ENCODE measurements at regions not wholly inside any gene's neighbourhood (a gene's known extent, or its start where the extent isn't known, plus 50 kb on each side); places are given as distances from the start of the nearest gene placed in this dataset.

DNA sequence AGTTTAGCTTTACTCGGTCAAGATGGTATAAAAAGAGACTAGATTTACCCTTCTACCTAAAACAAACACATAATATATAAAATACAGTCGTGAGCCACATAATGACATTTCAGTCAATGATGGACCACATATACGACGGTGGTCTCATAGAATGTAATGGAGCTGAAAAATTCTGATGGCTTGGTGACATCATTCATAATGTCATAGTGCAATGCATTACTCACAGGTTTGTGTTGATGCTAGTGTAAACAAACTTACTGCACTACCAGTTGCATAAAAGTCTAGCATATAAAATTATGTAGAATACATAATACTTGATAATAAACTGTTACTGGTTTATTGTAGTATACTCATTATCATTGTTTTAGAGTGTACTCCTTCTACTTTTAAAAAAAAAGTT is 115.9 kb upstream of the GDNF start:
- POLR2A ChIA-PET (ENCODE audit: unreplicated experiment) = no interaction called here
- Histone ChIP-seq H3K27me3 (ENCODE audit: insufficient read depth, low read depth) (no peaks in the 10 kb centered on the region), H4K20me1 (ENCODE audit: insufficient read depth) (no peaks in the 10 kb centered on the region), H3K9me2 (ENCODE audit: insufficient read depth) (no peaks in the 10 kb centered on the region; the same call in 1 of the 2 replicates), H3K27ac (no peak overlapping the region), H2AFZ (no peak overlapping the region), H3K36me3 (ENCODE audit: low read depth) (no peaks in the 10 kb centered on the region), H3K4me3 (no peak overlapping the region), H3K4me1 (replicated peaks; ENCODE audit: insufficient read depth) (no peaks in the 10 kb centered on the region), H3K9me3 (ENCODE audit: insufficient read depth, low read depth) (peaks cover 24% of the 10 kb centered on the region), H3F3A (ENCODE audit: insufficient read depth, low read depth) (no peaks in the 10 kb centered on the region), H3K4me2 (no peak overlapping the region), H3K79me2 (ENCODE audit: low read depth) (no peaks in the 10 kb centered on the region)
- CTCF ChIA-PET = no interaction called here
- no TSS peak for BruUV-seq (replicated peaks)
- TF ChIP-seq, protein P1, sequence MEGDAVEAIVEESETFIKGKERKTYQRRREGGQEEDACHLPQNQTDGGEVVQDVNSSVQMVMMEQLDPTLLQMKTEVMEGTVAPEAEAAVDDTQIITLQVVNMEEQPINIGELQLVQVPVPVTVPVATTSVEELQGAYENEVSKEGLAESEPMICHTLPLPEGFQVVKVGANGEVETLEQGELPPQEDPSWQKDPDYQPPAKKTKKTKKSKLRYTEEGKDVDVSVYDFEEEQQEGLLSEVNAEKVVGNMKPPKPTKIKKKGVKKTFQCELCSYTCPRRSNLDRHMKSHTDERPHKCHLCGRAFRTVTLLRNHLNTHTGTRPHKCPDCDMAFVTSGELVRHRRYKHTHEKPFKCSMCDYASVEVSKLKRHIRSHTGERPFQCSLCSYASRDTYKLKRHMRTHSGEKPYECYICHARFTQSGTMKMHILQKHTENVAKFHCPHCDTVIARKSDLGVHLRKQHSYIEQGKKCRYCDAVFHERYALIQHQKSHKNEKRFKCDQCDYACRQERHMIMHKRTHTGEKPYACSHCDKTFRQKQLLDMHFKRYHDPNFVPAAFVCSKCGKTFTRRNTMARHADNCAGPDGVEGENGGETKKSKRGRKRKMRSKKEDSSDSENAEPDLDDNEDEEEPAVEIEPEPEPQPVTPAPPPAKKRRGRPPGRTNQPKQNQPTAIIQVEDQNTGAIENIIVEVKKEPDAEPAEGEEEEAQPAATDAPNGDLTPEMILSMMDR (conservative IDR thresholded peaks at IDR 0.05) = no peak
- TF ChIP-seq EZH2 (IDR thresholded peaks at IDR 0.05; ENCODE audit: low read depth) = no peak
- no peak for DNase-seq
- intact Hi-C loops (cut with micrococcal nuclease; ENCODE audit: unreplicated experiment) = no loop called here

DNA sequence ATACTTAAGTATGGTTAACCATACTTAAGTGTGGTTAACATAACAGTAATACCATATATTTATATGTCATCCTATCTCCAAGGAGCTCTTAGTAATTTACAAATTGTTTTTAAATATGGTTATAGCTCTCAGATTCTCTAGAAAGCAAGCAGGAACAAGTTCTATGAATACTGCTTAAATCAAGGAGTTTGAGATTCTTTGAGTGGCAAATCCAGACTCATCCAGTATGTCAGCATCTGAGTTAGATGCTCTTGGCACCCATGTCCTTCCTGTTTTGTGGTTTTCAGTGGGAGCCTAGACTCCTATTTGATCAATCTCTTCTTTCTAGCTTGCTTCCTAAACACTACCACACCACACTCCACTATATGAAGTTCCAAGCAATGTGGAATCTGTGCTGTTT is 114.7 kb upstream of the GDNF start:
- no peaks in the 10 kb centered on the region for H4K20me1 ChIP-seq (ENCODE audit: insufficient read depth)
- intact Hi-C loops (cut with micrococcal nuclease; ENCODE audit: unreplicated experiment) = no loop called here
- TF ChIP-seq, protein P1 (conservative IDR thresholded peaks at IDR 0.05) = no peak
- TF ChIP-seq EZH2 (IDR thresholded peaks at IDR 0.05; ENCODE audit: low read depth) = no peak
- peaks cover 15% of the 10 kb centered on the region for H3K9me3 ChIP-seq (ENCODE audit: insufficient read depth, low read depth)
- no peak overlapping the region for H3K4me3 ChIP-seq
- ChIA-PET POLR2A (ENCODE audit: unreplicated experiment) (no interaction called here), CTCF (no interaction called here)
- H2AFZ ChIP-seq = no peak overlapping the region
- no peaks in the 10 kb centered on the region for H3F3A ChIP-seq (ENCODE audit: insufficient read depth, low read depth)
- DNase-seq = no peak
- no peaks in the 10 kb centered on the region for H3K27me3 ChIP-seq (ENCODE audit: insufficient read depth, low read depth)
- H3K36me3 ChIP-seq (ENCODE audit: low read depth) = no peaks in the 10 kb centered on the region
- H3K27ac ChIP-seq = no peak overlapping the region
- H3K79me2 ChIP-seq (ENCODE audit: low read depth) = no peaks in the 10 kb centered on the region
- no peaks in the 10 kb centered on the region for H3K4me1 ChIP-seq (replicated peaks; ENCODE audit: insufficient read depth)
- no TSS peak for BruUV-seq (replicated peaks)
- H3K4me2 ChIP-seq = no peak overlapping the region
- H3K9me2 ChIP-seq (ENCODE audit: insufficient read depth) = no peaks in the 10 kb centered on the region

DNA sequence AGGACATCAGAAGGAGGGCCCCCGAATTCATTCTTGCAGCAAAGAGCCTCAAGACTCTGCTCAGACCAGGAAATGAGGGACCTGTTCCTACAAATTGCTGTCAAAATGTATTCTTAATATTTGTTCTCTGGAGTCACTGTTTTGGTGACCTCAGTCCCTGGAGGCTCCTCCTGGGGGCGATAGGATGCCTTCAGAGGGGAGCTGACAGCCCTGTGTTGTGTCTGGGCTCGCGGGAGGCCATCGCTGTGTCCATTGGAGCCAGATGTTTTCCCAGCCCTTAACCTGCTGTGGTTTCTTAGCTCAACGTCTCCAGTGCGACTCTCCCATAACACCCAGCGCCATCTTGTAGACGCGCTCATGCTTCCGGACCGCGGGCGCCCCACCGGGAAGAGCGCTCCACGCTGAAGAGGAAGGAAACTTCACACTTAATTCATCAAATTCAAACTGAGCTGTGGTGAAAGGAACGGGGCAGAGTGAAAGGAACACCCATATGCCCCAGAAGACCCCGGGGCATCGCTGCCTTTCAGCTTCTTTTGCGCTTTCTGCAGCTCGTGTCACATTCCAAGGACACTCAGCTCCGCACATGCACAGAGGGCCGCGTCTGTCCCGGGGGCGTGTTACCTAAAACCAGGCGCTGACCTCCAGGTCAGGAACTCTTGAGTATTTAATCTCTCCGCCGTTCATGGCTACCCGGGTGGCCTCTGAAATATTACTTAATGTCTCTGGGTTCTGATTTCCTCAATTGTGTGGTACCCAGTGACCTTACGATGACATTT is 112.3 kb upstream of the GDNF start:
- BruUV-seq (replicated peaks) = no TSS peak
- TF ChIP-seq, protein P1 (conservative IDR thresholded peaks at IDR 0.05) = no peak
- no peak for TF ChIP-seq EZH2 (IDR thresholded peaks at IDR 0.05; ENCODE audit: low read depth)
- H3K4me3 ChIP-seq = no peak overlapping the region
- no peak for DNase-seq
- H3K79me2 ChIP-seq (ENCODE audit: low read depth) = no peaks in the 10 kb centered on the region
- 0 out of 2 replicates have a peak, but pooled peaks cover 4% of the 10 kb centered on the region for H3K9me3 ChIP-seq (ENCODE audit: insufficient read depth, low read depth)
- H4K20me1 ChIP-seq (ENCODE audit: insufficient read depth) = no peaks in the 10 kb centered on the region
- H3K27ac ChIP-seq = no peak overlapping the region
- POLR2A ChIA-PET (ENCODE audit: unreplicated experiment) = no interaction called here
- no peaks in the 10 kb centered on the region for H3F3A ChIP-seq (ENCODE audit: insufficient read depth, low read depth)
- intact Hi-C loops (cut with micrococcal nuclease; ENCODE audit: unreplicated experiment) = no loop called here
- H3K4me2 ChIP-seq = no peak overlapping the region
- H3K36me3 ChIP-seq (ENCODE audit: low read depth) = no peaks in the 10 kb centered on the region
- H3K27me3 ChIP-seq (ENCODE audit: insufficient read depth, low read depth) = no peaks in the 10 kb centered on the region
- CTCF ChIA-PET = no interaction called here
- H3K9me2 ChIP-seq (ENCODE audit: insufficient read depth) = no peaks in the 10 kb centered on the region
- no peak overlapping the region for H2AFZ ChIP-seq
- no peaks in the 10 kb centered on the region for H3K4me1 ChIP-seq (replicated peaks; ENCODE audit: insufficient read depth)

Data from PC-9 (cell line).